Sigmoid colon (tissue), 4 donors: ENCODE measurements at regions not wholly inside any gene's neighbourhood (a gene's known extent, or its start where the extent isn't known, plus 50 kb on each side); places are given as distances from the start of the nearest gene placed in this dataset.

Source experiments
- EP300 ChIP-seq, 4 donors: sonication (generic); formaldehyde crosslinking; IDR thresholded peaks; one replicate each; pipeline ENCODE4 v1.6.1; 2017; ENCODE audit warnings: antibody characterized with exemption in 4 of 4
- POLR2A ChIP-seq, 2 donors: fragments of 450-650 bp; IDR thresholded peaks; one replicate each; pipeline ENCODE4 v1.6.1; 2016; ENCODE audit warnings: antibody characterized with exemption in 2 of 2, mild to moderate bottlenecking in 2 of 2, moderate library complexity in 2 of 2
- POLR2AphosphoS5 ChIP-seq, 4 donors: sonication (generic); formaldehyde crosslinking; IDR thresholded peaks; one replicate each; pipeline ENCODE4 v1.6.1; 2017; ENCODE audit warnings: antibody characterized with exemption in 4 of 4
- TF ChIP-seq, protein P1 (sequence below), 4 experiments: fragments of 450-650 bp in 3 of 4; fragments of 200-600 bp in 1 of 4; IDR thresholded peaks; one replicate each; pipeline ENCODE4 v1.5.1; 2016 to 2019; ENCODE audit warnings: antibody characterized with exemption in 4 of 4, mild to moderate bottlenecking in 3 of 4, moderate library complexity in 2 of 4

GRCh38 chr16:6375465-6376075, 957.1 kb upstream of the RBFOX1 start:
- TF ChIP-seq POLR2A (IDR thresholded peaks at IDR 0.05) (no peak), EP300 (IDR thresholded peaks at IDR 0.05) (no peak), POLR2AphosphoS5 (IDR thresholded peaks at IDR 0.05) (no peak)
- TF ChIP-seq, protein P1, sequence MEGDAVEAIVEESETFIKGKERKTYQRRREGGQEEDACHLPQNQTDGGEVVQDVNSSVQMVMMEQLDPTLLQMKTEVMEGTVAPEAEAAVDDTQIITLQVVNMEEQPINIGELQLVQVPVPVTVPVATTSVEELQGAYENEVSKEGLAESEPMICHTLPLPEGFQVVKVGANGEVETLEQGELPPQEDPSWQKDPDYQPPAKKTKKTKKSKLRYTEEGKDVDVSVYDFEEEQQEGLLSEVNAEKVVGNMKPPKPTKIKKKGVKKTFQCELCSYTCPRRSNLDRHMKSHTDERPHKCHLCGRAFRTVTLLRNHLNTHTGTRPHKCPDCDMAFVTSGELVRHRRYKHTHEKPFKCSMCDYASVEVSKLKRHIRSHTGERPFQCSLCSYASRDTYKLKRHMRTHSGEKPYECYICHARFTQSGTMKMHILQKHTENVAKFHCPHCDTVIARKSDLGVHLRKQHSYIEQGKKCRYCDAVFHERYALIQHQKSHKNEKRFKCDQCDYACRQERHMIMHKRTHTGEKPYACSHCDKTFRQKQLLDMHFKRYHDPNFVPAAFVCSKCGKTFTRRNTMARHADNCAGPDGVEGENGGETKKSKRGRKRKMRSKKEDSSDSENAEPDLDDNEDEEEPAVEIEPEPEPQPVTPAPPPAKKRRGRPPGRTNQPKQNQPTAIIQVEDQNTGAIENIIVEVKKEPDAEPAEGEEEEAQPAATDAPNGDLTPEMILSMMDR (IDR thresholded peaks at IDR 0.05): no peak
